HG03095 (cell line): ENCODE measurements at regions not wholly inside any gene's neighbourhood (a gene's known extent, or its start where the extent isn't known, plus 50 kb on each side); places are given as distances from the start of the nearest gene placed in this dataset.

Experiments used
- ATAC-seq: cut with Tn5 transposase; IDR thresholded peaks from one replicate; pipeline ENCODE4 v1.9.1; 2021; ENCODE audit warnings: moderate library complexity; ENCODE audit not compliant: unreplicated experiment

DNA sequence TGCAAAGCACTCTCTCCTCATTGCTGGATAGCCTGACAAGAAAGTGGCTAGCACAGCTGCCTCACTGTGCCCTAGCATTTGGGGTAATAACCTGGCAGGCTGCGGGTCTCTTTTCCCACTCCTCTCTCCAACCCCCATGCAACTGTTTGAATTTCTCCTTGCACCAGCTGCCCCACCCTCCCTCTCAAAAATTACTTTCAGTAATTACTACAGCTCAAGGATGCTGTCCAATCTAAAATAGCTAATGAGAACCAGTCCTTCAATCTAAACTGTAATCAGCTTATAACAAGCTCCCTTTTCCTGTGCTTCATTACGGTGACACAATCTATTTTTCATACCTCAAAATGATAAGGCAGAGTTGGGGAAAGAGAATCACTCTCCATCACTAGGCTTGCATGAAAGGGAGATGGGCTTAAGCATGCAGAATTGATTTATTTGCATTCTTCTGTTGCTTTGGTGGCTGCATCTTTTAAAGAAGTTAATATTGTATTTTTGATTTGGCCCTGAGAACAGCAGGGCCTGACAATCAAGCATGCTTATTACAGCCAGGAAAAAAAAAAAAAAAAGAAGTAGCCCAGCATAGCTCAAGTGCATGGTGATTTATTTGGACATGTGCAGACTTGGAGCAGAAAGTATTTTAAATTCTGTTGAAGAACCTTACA, 881.8 kb downstream of the SLC4A3 start:
- no peak for ATAC-seq

DNA sequence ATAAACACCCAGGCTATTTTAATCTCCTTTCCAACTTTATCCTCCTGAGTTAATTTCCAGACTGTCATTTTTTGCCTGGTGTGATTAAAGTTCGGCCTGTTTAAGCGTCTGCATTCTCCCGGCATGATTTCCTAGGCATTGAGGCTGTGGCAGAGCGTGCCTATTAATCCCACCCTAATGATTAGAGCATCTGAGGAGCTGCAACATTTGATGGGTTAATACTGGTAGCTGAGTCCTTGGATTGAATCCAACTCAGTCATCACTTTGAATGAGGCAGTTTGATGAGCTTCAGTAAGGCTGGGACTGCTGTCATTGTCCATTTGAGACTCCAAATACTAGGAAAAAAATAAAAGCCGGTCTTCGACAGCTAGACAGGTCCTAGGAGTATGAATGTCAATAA, 882.5 kb downstream of the SLC4A3 start:
- ATAC-seq = no peak

DNA sequence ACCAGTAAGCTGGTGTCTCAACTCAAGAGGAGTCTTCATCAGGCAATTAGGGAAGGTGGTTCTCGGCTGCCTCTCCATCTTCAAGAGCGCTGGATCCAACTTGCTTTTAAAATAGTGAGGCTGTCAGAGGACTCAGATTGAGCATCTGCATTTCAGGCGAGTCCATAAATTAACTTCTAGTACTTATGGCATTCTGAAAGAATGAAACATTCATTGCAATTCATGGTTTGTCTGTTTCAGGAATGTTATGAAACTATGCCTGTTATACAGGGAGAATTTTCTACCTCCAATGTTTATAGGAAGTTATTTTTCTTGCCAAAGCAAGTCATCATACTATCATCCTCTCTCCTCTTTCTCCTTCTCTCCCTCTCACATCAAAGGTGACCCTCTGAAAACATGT, 883.2 kb downstream of the SLC4A3 start:
- no peak for ATAC-seq

DNA sequence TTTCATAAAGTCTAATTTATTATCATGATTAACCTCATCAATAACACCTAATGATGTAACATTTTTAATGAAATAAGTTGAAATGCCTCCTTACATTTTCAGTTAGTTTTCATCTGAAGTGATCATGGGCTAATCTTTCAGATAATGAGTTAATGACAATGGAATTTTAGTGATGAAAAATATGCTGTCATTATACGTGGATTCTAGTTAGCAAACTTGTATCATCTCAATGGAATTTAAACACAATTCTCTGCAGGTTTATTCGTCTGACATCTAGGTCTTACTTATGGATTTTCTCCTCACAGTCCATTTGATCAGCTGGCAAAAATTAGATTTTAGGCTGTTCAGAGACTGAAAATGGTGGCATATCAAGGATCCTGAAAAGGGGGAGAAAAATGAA, 885.0 kb downstream of the SLC4A3 start:
- ATAC-seq = no peak

DNA sequence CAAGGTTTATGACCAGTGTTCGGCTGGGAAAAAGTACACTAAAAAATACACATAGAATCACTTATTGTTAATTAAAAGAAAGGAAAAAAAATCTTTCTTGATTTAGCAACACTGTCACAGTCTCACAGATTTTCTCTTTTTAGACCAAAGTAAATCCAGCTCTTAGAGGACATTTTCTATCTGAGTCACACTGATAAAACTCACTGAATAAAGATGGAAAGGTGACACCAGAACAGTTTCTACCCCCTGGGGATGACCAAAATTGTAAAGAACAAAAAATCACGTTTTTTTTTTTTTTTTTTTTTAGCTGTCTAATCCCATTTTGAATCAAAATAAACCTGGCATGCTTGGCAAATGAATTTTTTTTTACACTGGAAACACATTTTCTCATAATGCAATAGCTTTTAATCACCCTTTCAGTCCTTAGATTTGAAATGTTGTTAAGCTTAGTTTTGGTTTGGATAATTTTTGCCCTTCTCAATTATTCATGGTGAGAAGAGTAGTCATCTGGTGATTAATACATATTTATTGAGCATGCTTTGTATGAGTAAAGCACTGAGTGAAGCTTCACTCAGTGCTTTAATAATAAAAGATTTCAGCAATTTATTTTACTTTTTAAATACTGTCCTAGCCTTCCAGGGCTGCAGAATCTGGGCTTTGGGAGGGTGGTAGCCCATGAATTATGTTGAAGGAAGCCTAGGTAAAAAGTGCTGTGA, 886.3 kb downstream of the SLC4A3 start:
- no peak for ATAC-seq

DNA sequence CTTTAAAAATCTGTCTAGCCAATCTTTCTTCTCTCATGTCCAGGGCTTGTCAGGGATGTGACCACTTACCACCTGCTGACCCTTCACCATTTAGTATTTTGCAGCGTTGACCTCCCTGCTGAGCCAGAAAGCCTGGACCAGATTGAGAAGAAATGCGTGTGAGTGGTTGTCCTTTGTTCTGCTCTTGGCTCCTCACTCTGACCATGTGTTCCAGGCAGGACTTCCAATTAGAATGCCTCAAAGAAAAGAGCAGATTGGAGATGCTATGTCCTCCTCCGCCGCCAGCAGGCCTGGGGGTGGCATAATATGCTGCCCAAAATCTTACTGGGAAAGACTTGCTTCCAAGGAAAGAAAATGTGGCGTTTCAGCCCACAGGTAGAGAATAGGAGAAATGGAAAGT, 894.1 kb downstream of the SLC4A3 start:
- no peak for ATAC-seq

DNA sequence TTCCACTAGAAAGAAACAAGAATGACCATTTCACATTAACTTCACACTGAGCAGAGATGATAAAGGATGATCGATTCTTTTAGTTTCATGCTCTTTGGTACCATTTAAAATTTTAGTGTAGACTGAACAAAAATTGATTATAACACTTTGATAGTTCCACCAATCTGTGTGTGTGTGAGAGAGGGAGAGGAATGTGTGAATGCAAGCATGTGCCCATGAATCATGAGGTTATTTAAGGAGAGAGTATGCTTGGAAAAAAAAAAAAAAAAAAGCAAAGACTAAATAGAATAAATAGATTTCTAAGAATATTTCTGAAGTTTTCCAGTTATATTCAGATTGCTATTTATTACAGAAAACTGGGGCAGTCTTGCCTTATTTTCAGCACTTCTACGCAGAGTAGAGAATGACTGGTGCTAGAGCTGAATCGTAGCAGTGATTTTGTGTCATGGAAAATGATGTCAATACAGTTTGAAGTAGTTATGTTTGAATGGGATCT, 900.8 kb downstream of the SLC4A3 start:
- ATAC-seq = no peak

DNA sequence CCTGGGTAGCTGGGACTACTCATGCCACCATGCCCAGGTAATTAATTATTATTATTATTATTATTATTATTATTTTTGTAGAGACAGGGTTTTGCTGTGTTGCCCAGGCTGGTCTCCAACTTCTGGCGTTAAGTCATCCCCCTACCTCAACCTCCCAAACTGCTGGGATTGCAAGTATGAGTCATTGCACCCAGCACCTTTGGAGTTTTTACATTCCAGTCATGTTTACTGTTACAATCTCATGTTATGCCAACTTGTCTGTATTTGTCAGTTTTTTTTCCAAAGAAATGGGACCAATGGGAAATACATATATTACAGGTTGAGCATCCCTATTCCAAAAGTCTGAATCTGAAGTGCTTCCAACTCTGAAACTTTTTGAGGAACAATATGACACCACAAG, 903.8 kb downstream of the SLC4A3 start:
- no peak for ATAC-seq

DNA sequence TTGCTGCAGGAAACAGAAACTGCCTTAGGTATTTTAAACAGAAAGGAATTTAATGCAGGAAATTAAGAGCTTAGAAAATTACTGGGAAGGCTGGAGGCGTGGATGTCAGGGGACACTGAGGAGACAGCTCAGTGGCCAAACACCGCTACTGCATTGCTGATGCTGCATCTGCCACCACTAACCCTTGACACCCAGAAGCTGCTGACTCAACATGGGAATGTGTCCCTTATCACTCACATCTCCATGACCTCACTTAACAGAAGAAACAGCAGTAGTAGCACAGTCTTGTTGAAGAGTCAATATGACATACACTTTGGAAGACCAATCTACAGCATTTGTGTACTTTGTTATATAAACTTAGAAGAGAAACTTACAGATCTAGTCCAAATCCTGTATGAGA, 906.1 kb downstream of the SLC4A3 start:
- ATAC-seq = peak; percentile 79

DNA sequence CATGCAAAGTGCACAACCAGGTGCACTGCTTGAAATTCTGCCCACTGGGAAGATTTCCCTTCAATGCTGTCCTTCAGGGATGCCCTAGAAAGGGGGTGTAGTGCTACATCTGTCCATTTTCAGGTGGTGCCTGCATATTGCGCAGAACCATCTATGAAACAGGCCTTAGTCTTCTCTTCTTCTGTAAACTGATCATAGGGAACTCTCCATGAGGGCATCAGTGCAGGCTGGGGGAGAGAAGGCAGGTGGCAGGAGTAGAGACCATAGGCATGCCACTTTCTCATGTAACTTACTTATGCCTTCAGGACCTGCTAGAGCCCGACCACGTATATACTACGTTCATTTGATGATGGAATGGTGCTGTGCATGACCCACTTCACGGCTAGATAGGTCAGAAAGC, 912.1 kb downstream of the SLC4A3 start:
- no peak for ATAC-seq

DNA sequence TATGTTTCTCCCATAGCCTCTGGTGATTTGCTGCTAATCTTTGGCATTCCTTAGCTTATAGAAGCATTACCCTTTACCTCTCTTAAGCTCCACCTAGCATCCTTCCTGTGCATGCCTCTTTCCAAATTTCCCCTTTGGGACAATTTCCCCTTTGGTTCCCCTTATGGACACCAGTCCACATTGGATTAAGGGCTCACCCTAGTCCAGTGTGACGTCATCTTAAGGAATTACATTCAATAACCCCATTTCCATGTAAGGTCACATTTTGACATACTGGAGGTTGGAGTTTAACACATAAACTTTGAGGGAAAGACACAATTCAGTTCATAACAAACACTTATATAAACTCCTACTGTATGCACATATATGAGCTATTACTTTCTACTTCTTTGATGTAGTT, 916.6 kb downstream of the SLC4A3 start:
- no peak for ATAC-seq

DNA sequence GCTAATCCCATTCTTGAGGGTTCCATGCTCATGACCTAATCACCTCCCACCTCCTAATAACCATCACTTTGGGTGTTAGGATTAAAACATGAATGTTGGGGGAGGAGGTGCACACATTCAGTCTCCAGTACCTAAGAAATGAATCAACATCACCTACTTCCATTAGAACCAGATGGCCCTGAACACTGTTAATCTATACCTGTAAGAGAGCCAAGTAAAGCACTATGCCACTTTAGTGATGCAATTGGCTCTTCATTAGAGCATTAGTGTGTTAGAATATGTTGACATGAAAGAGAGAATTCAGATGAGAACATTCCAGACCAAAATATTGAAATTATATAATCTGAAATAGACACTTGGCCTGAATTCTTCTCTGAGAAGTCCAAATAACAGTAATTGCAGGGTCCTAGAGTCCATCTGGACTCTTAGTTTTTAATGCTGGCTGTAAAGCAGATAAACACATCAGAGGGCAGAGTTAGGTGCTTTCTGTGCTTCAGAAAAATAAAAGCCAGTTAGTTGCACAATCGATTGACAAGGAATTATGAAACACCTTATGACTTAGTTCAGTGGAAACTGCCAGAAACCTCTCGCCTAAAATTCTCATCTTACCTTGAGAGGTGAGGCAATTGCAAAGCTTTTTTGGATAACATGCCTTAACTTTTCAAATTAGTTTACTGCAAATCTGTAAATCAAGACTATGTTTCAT, 923.7 kb downstream of the SLC4A3 start:
- no peak for ATAC-seq

DNA sequence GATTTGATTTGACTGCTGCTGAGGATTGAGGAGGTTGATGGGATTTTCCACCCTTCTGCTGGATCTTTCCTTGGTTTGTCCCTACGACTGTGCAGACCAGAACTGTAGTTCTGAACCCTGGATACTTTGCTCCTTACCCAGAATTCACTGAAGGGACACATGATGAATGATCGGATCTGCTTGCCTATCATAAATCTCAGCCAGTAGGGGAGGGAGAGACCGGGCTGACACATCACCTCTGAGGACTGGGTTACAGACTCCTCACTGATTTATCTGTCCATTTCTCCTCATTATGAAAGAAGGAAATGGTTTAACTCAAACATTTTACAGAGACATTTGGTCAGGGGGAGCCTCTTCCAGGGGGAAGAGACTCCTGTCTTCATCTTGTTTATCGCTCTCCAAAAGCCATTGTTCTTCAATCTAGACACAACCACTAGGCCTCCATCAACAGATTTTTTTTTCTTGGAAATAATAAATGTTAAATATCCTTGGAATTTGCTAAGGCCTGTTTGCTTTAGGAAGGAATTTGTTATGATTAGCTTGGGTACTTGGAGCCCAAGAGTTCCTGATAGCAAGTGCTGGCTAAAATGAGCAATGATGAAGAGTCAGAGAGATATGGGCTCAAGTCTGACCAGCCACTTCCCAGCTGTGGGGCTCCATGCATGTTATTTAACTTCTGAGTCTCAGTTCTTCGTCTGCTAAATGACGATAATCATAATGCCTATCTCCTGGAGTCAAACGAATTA, 925.5 kb downstream of the SLC4A3 start:
- no peak for ATAC-seq

DNA sequence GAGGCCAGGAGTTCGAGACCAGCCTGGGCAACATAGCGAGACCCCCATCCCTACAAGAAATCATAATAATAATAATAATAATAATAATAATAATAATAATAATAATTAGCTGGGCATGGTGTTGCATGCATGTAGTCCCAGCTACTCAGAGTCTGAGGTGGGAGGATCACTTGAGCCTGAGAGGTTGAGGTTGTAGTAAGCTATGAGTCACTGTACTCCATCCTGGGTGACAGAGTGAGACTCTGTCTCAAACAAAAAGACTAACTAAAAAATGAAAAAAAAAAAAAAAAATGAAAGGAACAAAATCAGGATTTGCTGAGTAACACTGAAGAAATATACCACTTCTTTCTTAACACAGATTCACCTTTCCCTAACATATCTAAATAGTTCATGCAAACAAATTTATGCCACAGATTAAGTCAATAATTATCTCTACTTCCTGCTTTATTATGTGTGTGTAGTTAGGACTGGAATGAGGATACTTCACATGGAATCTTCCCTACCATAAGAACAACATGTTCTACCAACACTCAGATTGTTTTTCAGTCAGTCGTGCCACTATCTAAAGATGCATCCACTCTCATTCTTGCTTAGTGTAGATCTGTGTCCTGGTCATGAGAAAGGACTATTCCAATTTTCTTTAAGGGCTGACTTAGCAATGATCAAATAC, 928.7 kb downstream of the SLC4A3 start:
- no peak for ATAC-seq

DNA sequence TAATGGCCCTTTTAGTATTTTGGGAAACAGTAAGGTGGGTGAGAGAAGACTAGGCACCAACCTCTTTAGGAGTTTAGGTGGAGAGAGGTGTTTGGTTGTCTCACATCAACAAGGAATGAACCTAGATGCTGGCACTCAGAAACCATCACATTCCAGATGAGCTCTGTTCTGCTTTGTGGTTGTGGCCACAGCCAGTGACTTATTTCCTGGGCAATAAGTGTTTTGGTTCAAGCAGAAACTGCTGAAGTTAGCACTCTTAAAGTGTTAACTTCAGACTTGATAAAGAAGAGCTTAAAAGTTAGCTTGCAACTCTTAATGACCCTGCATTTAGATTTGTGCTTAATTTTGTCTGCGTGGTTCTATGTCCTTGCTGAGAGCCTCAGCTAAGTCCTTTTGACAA, 929.2 kb downstream of the SLC4A3 start:
- no peak for ATAC-seq

DNA sequence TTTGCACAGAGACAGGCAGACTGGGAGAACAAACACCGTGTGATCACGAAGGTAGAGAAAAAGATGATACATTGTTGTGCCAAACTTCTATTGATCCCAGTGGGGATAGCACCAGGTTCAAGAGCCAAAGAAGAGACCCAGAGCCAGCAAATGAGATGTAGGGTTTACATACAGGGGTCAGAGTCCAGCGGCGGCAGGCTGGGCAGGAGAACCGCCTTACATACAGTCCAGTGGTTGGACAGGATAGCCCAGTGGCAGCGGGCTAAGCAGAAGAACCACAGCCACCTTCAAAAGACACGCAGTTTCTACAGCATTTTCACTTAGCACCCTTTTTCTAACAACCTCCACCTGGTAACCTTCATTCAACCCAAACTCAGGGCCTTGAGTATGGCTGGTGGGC, 932.8 kb downstream of the SLC4A3 start:
- ATAC-seq = no peak

DNA sequence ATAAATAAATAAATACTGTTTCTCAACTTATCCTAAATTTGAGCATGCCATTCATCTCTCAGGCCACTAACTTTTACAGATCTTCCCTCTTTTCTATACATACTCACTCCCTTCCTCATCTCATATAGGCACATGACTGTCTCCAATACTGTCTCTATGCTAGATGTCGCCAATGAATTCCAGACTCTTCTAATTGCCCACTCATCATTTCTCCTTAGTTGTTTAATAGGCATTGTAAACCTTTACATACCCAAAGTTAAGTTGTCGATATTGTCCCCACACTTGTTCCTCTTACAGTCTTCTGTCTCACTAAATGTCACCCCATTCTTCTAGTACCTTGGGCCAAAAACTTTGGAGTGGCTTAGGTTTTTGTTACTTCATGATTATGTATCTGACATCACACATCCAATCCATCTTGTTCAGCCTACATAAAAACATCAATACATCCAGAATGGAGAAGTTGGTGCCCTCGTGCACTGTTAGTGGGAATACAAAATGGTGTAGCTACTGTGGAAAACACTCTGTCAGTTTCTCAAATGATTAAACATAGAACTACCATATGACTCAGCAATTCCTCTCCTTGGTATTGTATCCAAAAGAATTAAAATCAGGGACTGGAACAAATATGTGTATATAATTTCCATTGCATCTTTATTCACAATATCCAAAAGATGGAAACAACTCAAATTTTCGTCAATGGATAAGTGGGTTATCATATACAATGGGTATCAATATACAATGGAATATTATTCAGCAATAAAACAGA, 935.1 kb downstream of the SLC4A3 start:
- ATAC-seq = no peak

DNA sequence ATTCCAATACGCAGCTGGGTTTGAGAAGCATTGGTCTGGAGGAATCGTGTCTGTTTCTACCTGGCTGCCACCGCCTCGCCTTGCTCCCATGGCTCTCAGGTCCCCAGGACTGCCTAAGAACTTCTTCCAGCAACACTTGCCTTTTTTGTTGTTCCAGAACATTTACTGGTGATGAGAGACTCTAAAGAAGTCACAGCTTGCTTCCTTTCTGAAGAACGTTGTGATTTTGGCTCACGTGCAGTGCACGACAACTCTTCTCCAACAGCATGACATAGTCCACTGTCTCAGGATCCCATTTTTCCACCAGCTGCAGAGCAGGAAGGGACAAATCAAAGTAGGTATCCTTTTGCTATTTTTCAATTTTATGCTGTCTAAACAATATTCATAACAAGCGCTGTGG, 940.9 kb downstream of the SLC4A3 start:
- no peak for ATAC-seq

DNA sequence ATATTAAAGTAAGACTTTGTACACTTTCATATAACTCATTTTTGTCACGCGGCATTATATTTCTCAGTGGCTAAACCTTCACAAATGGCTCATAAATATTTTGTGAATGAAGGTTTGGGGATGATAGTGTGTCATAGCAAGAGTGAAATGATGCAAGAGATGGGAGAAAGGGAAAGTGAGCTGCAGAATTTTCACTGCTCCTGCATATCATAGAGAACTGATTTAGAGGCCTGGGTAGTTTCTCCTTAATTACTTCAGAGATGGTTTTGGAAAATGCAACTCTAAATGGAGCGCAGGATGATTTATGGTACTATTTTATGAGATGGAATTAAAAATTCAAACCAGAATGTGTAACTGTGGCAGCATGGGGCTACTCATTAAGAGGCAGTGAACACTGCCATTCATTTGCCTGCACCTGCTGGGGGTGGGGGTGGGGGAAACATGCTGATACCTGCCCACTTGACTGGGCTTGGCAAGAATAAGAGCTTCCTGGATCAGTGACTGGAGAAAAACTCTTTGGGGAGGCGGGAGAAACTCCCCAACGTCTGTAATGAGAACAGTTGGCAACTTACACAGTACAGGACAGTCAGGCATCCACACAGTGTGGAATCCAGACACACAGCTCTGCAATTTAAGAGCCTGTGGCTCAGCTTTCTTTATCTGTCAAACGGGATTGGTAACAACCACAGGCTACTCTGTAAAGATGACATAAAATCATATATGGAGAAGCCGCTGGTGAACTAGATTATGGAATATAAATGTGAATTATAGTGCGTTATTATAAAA, 941.9 kb downstream of the SLC4A3 start:
- no peak for ATAC-seq
